HTR-8/SVneo (cell line): ENCODE measurements at regions not wholly inside any gene's neighbourhood (a gene's known extent, or its start where the extent isn't known, plus 50 kb on each side); places are given as distances from the start of the nearest gene placed in this dataset.

Experiments used
- DNase-seq: peaks from one replicate; pipeline ENCODE4 v3.0.0; 2011; ENCODE audit warnings: low spot score, mixed read lengths; ENCODE audit not compliant: insufficient read length
- FAIRE-seq: peaks from 2 replicates; lab custom pipeline; 2011; peaks lifted over from hg19 to GRCh38; lab: Jason Lieb, UNC

DNA sequence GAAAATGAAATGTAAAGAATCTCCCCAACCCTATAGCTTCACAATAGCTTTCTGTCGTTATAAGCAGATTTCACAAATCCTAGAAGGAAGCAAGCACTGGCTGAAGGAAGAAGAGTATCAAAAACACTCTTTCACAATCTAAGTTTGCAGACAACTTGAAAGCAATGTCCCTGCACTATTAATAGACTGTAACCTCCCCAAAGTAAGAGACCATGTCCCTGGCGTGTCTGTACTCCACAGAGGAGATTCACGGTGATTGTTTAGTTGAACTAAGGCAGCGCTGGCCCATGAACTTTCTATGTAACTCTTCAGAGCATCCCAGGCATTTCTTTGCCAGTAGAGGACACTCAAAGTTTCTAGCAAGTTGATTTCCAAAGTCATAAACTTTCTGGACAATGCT, 128.0 kb upstream of the HNRNPA3 start:
- FAIRE-seq (no peak), DNase-seq (no peak)

GRCh38 chr2:177088529-177088928, 124.1 kb upstream of the HNRNPA3 start:
- FAIRE-seq (no peak), DNase-seq (no peak)

DNA sequence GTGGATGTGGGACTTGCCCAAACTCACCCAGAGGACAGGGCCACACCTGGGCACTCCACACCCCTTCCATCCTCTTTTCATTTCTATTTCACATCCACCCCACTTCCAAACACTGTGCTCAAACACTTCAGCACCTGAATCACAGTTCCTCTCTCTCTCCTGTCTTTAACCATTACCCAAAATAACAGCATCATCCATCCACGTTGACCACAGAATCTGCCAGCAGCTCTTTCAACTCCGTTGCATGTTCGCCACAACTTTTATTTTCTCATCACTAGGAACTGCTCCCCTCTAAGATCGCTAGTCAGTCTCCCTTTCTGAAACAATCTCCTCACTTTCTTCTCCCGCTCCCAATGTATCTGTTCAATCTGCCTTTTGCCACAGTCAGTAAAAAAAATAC, 121.6 kb upstream of the HNRNPA3 start:
- no peak for FAIRE-seq

GRCh38 chr2:177093371-177093770, 119.2 kb upstream of the HNRNPA3 start:
- no peak for FAIRE-seq
- no peak for DNase-seq

More for the DNA sequence above, 121.6 kb upstream of the HNRNPA3 start:
- no peak for DNase-seq

DNA sequence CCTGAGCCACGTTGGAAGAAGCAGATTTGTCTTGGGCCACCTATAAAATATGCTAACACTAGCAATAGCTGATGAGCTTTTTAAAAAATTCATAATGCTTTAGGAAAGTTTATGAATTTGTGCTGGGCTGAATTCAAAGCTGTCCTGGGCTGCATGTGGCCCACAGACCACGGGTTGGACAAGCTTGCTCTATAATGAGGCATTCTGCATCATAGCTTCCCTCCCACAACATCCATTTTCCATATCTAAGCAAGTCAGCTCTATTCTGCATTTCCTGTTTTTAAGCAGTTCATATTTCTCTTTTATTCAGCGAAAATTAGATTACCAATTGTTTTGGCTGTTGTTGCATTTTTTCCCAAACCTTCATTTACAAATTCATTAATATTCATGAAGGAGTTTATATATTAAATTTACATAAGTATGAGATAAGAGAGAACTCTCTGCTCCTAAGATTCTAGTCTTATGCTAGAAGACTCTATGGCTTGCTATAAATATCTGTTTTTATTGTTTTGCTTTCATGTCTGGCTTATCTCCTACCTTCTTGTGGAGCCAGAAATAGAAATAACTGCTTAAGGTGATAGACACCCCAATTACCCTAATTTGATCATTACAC, 114.5 kb upstream of the HNRNPA3 start:
- DNase-seq = no peak
- no peak for FAIRE-seq

- no peak for DNase-seq
- no peak for FAIRE-seq
Measured at GRCh38 chr2:177101930-177102329, 110.7 kb upstream of the HNRNPA3 start.

GRCh38 chr2:177106212-177106611, 106.4 kb upstream of the HNRNPA3 start:
- no peak for FAIRE-seq
- DNase-seq = peak; percentile 8

GRCh38 chr2:177108890-177109289, 103.7 kb upstream of the HNRNPA3 start:
- FAIRE-seq (no peak), DNase-seq (no peak)

DNA sequence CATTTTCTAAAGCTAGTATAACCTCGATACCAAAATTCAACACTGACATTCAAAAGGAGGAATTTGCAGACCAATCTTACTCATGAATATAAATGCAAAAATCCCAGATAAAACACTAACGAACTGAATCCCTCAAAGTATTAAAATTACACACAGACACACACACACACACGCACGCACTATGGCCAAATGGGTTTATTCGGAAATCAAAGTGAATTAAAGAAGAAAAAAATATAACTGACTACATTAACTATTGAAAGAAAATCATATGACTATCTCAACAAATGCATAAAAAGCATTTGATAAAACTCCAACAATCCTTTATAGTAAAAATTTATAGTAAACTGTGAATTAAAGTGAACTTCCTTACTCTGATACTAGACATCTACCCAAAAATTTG, 97.9 kb upstream of the HNRNPA3 start:
- FAIRE-seq (no peak), DNase-seq (no peak)

DNA sequence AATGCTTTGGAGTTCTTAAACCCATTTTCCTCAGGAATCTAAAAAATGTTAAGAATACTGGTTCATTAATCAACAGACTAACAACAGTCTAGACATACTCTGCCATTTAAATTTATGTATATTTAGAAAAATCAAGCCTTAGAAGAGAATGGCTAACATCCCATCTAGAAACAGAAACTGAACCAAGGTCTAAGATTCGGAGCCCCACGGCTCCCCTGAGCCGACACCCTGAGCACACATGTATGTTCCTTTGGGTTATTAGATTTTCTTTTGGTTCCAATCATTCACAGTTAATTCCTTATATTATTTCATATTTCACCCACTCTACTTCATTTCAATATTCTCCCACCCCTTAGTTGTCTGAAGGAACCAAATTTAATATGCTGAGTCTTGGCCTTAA, 94.8 kb upstream of the HNRNPA3 start:
- FAIRE-seq = no peak
- no peak for DNase-seq

GRCh38 chr2:177118636-177119035, 94.0 kb upstream of the HNRNPA3 start:
- FAIRE-seq (no peak), DNase-seq (no peak)

GRCh38 chr2:177119099-177119498, 93.5 kb upstream of the HNRNPA3 start:
- FAIRE-seq (no peak), DNase-seq (no peak)

GRCh38 chr2:177123048-177123447, 89.5 kb upstream of the HNRNPA3 start:
- FAIRE-seq (no peak), DNase-seq (no peak)

GRCh38 chr2:177124371-177124770, 88.2 kb upstream of the HNRNPA3 start:
- FAIRE-seq = no peak
- DNase-seq = no peak

- DNase-seq = no peak
- no peak for FAIRE-seq
Measured at GRCh38 chr2:177127821-177128220, 84.8 kb upstream of the HNRNPA3 start.

GRCh38 chr2:177129610-177130009, 83.0 kb upstream of the HNRNPA3 start:
- DNase-seq (no peak), FAIRE-seq (no peak)

DNA sequence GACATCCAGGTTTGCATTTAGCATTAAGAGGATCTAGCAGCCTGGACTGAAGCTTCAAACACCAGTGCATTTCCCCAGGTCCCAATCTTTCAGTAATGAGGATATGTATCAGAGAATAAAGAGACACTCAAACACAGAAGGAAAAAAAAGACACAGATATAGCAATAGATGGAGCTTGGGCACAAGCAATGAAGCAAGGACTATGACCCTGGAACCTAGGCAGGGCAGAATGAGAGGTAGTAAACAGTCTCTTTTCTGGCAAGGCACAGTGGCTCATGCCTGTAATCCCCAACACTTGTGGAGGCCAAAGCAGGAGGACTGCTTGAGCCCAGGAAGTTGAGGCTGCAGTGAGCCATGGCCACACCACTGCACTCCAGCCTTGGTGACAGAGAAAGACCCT, 80.7 kb upstream of the HNRNPA3 start:
- FAIRE-seq = no peak
- DNase-seq = no peak

DNA sequence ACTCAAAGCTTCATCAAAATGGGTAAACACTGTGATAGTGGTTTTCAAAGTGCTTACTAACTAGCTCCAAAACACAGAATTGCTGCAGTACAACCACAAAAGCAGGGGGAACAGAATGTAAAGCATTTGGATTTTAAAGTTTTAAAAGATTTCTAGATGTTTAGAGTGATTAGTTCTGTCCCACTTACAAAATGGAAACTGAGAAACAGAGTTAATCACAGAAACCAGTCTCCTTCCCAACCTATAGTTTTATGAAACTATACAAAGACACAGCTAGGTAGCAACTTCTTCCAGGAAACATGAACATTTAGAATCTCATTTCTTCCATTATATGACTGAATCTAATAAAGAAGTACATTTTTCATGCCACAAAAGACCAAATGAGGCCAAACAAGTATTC, 73.8 kb upstream of the HNRNPA3 start:
- no peak for DNase-seq
- FAIRE-seq = no peak

DNA sequence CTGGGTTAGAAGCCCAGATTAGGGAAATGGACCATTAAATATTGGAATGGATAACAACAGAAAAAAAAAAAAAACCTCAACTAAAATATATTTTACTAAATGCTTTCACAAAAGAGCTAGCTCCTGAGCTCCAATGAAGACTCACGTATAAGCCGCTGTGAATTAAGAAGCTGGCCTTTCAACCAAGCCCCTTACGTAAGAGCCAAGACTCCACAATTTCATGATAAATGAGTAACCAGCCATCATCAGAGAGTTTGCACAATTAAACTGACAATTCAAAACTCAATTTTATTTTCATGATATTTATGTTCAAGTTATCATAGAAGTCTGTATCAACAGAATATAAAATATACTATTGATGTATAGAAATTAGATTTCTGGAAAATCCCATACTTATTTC, 70.7 kb upstream of the HNRNPA3 start:
- no peak for FAIRE-seq
- DNase-seq = no peak

- no peak for DNase-seq
Measured at GRCh38 chr2:177143444-177143843, 69.2 kb upstream of the HNRNPA3 start.

DNA sequence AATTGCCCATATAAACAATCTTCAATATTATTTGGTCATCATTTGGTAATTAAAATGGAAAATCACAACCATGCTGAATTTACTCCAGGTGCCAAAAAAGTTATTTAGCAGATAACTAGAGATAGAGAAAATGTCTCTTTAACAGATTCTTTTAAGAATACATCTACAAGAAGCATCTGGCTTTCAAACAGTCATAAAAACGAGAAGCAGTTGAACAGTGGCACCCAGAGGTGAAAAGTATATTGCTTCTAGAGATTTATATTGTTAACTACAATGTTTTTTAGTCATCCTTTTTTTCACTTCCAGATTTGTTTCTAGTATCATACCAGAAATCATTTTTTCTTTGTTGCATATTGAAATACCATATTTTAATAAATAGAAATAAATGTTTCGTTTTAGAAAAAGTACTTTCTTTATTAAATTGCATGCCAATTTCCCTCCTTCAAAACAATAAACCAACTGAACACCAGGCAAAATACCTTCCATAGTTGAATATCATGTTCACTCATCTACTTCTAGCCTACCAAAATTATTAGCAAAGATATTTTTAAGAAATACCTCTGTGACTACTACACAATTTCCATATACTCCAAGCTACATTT, 65.4 kb upstream of the HNRNPA3 start:
- FAIRE-seq (no peak), DNase-seq (peak; percentile 45)

More at GRCh38 chr2:177143444-177143843, 69.2 kb upstream of the HNRNPA3 start:
- FAIRE-seq = no peak

DNA sequence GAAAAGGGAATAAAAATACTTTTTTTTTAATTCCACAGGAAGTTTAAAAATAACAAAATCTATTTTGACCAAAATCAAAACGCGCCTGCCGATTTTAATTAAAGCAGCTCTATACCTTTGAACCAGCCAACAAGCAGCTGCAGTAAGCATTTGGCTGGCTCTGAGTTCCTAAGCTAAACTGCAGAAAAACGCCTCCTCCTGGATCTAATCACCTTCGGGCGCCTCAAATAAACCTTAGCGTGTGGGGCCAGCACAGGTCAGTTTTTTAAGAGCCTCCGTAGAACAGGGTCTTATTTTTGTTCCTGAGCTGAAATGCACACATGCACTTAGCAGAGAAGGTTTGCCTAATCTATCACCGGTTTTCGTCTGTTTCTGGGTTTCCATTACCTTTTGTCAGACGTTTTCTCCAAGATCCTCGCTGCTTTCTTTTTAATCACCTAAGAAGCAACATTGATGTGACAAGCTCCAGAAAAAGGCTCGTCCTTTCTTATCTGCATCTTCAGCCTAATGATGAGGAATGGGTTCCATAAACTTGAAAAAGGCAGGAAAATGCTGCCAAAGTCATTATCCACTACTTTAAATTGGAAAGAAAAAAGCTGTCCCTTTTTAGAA, 64.7 kb upstream of the HNRNPA3 start:
- DNase-seq = no peak
- no peak for FAIRE-seq
